SK-N-SH treated with all-trans-retinoic acid at 6 μM for 48 hours (cell line): ENCODE measurements at regions not wholly inside any gene's neighbourhood (a gene's known extent, or its start where the extent isn't known, plus 50 kb on each side); places are given as distances from the start of the nearest gene placed in this dataset.

Experiments
- ATAC-seq: fragments of 200-7000 bp; cut with Tn5 transposase; 3 replicates; pipeline ENCODE4 v1.9.1; 2020; ENCODE audit warnings: mild to moderate bottlenecking, moderate library complexity
- ARNTL ChIP-seq: fragments of 450-650 bp; formaldehyde crosslinking; IDR thresholded peaks from 2 replicates; pipeline ENCODE4 v1.5.0; 2020; ENCODE audit warnings: low read depth, mild to moderate bottlenecking, moderate library complexity, borderline replicate concordance
- BACH2 ChIP-seq: fragments of 250-450 bp; sonication (Bioruptor Pico); IDR thresholded peaks from 2 replicates; pipeline ENCODE4 v1.9.0; 2021; ENCODE audit warnings: mild to moderate bottlenecking, borderline replicate concordance
- CREB5 ChIP-seq: fragments of 250-450 bp; sonication (Bioruptor Pico); IDR thresholded peaks from 2 replicates; pipeline ENCODE4 v1.5.1; 2020; ENCODE audit warnings: low read depth, mild to moderate bottlenecking, moderate library complexity
- CSDC2 ChIP-seq: fragments of 250-450 bp; sonication (Bioruptor Pico); IDR thresholded peaks from 2 replicates; pipeline ENCODE4 v1.5.0; 2020; ENCODE audit warnings: mild to moderate bottlenecking, moderate library complexity
- CSRNP3 ChIP-seq: fragments of 250-450 bp; sonication (Bioruptor Pico); IDR thresholded peaks from 2 replicates; pipeline ENCODE4 v1.5.1; 2021; ENCODE audit warnings: mild to moderate bottlenecking, moderate library complexity
- ESRRG ChIP-seq: fragments of 250-450 bp; sonication (Bioruptor Pico); IDR thresholded peaks from 2 replicates; pipeline ENCODE4 v1.6.1; 2021; ENCODE audit warnings: mild to moderate bottlenecking
- GLIS3 ChIP-seq: fragments of 250-450 bp; sonication (Bioruptor Pico); IDR thresholded peaks from 2 replicates; pipeline ENCODE4 v1.5.0; 2020; ENCODE audit warnings: mild to moderate bottlenecking, moderate library complexity
- ISL1 ChIP-seq: fragments of 250-450 bp; sonication (Bioruptor Pico); IDR thresholded peaks from 2 replicates; pipeline ENCODE4 v2.1.2; 2022; ENCODE audit warnings: mild to moderate bottlenecking, moderate library complexity
- OSR1 ChIP-seq: fragments of 250-450 bp; sonication (Bioruptor Pico); IDR thresholded peaks from 2 replicates; pipeline ENCODE4 v1.8.0; 2022; ENCODE audit warnings: moderate library complexity, mild to moderate bottlenecking, inconsistent platforms
- PPARA ChIP-seq: fragments of 250-450 bp; sonication (Bioruptor Pico); IDR thresholded peaks from 2 replicates; pipeline ENCODE4 v1.5.0; 2020; ENCODE audit warnings: mild to moderate bottlenecking, borderline replicate concordance
- RARB ChIP-seq: fragments of 250-450 bp; sonication (Bioruptor Pico); IDR thresholded peaks from 2 replicates; pipeline ENCODE4 v1.8.0; 2021; ENCODE audit warnings: mild to moderate bottlenecking, moderate library complexity
- SNAI2 ChIP-seq: fragments of 250-450 bp; sonication (Bioruptor Pico); IDR thresholded peaks from 2 replicates; pipeline ENCODE4 v1.5.0; 2020; ENCODE audit warnings: mild to moderate bottlenecking, moderate library complexity
- TCF4 ChIP-seq: fragments of 250-450 bp; sonication (Bioruptor Pico); IDR thresholded peaks from 2 replicates; pipeline ENCODE4 v1.8.0; 2021; ENCODE audit warnings: mild to moderate bottlenecking, moderate library complexity, borderline replicate concordance
- TOX ChIP-seq: fragments of 250-450 bp; sonication (Bioruptor Pico); IDR thresholded peaks from 2 replicates; pipeline ENCODE4 v1.8.0; 2021; ENCODE audit warnings: mild to moderate bottlenecking, moderate library complexity, borderline replicate concordance
- TSHZ2 ChIP-seq: fragments of 250-450 bp; sonication (Bioruptor Pico); IDR thresholded peaks from 2 replicates; pipeline ENCODE4 v1.5.0; 2020; ENCODE audit warnings: mild to moderate bottlenecking, moderate library complexity
- ZC3H10 ChIP-seq: fragments of 250-450 bp; sonication (Bioruptor Pico); IDR thresholded peaks from 2 replicates; pipeline ENCODE4 v1.5.1; 2021; ENCODE audit warnings: mild to moderate bottlenecking, moderate library complexity
- ZFP3 ChIP-seq: fragments of 250-450 bp; sonication (Bioruptor Pico); IDR thresholded peaks from 2 replicates; pipeline ENCODE4 v1.5.0; 2020; ENCODE audit warnings: mild to moderate bottlenecking, moderate library complexity
- ZFP30 ChIP-seq: fragments of 450-650 bp; formaldehyde crosslinking; IDR thresholded peaks from 2 replicates; pipeline ENCODE4 v1.5.0; 2022; ENCODE audit warnings: mild to moderate bottlenecking, moderate library complexity
- ZNF565 ChIP-seq: fragments of 450-650 bp; formaldehyde crosslinking; conservative IDR thresholded peaks from 2 replicates; pipeline ENCODE4 v1.5.0; 2020; ENCODE audit warnings: low read depth, mild to moderate bottlenecking, moderate library complexity
- ZNF8 ChIP-seq: fragments of 450-650 bp; formaldehyde crosslinking; IDR thresholded peaks from 2 replicates; pipeline ENCODE4 v1.5.0; 2020; ENCODE audit warnings: mild to moderate bottlenecking, moderate library complexity
- TF ChIP-seq, protein P1 (sequence below): fragments of 250-450 bp; sonication (Bioruptor Pico); IDR thresholded peaks from 2 replicates; pipeline ENCODE4 v1.8.0; 2020; ENCODE audit warnings: mild to moderate bottlenecking, moderate library complexity, borderline replicate concordance

GRCh38 chr14:40232302-40232701 lies 800.1 kb upstream of the FBXO33 start:
- ATAC-seq, result no peak
- TF ChIP-seq RARB (CRISPR knock-in tag) (no peak), SNAI2 (CRISPR knock-in tag) (no peak), CSDC2 (CRISPR knock-in tag) (no peak), ZFP30 (no peak), PPARA (CRISPR knock-in tag) (no peak), ZNF565 (CRISPR knock-in tag) (no peak), TSHZ2 (CRISPR knock-in tag) (no peak)
- TF ChIP-seq, protein P1, sequence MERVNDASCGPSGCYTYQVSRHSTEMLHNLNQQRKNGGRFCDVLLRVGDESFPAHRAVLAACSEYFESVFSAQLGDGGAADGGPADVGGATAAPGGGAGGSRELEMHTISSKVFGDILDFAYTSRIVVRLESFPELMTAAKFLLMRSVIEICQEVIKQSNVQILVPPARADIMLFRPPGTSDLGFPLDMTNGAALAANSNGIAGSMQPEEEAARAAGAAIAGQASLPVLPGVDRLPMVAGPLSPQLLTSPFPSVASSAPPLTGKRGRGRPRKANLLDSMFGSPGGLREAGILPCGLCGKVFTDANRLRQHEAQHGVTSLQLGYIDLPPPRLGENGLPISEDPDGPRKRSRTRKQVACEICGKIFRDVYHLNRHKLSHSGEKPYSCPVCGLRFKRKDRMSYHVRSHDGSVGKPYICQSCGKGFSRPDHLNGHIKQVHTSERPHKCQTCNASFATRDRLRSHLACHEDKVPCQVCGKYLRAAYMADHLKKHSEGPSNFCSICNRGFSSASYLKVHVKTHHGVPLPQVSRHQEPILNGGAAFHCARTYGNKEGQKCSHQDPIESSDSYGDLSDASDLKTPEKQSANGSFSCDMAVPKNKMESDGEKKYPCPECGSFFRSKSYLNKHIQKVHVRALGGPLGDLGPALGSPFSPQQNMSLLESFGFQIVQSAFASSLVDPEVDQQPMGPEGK, result no peak
- TF ChIP-seq, all 23 proteins: peak for 0

GRCh38 chr14:40229676-40230075 lies 797.4 kb upstream of the FBXO33 start:
- ATAC-seq, result no peak
- TF ChIP-seq GLIS3, result no peak
- TF ChIP-seq CSDC2 (CRISPR knock-in tag), result no peak
- no peak for TF ChIP-seq BACH2 (CRISPR knock-in tag)
- TF ChIP-seq CSRNP3 (CRISPR knock-in tag), result no peak
- no peak for TF ChIP-seq RARB (CRISPR knock-in tag)
- TF ChIP-seq TCF4 (CRISPR knock-in tag), result no peak
- no peak for TF ChIP-seq TOX (CRISPR knock-in tag)
- no peak for TF ChIP-seq ZNF8 (CRISPR knock-in tag)
- TF ChIP-seq ESRRG (CRISPR knock-in tag), result no peak
- no peak for TF ChIP-seq ISL1 (CRISPR knock-in tag)
- TF ChIP-seq ZC3H10, result no peak
- TF ChIP-seq ZFP3, result no peak
- TF ChIP-seq ARNTL (CRISPR knock-in tag), result no peak
- no peak for TF ChIP-seq ZNF565 (CRISPR knock-in tag)
- TF ChIP-seq OSR1 (CRISPR knock-in tag), result no peak
- TF ChIP-seq, protein P1, result no peak
- TF ChIP-seq CREB5 (CRISPR knock-in tag), result no peak
- TF ChIP-seq SNAI2 (CRISPR knock-in tag), result no peak

- TF ChIP-seq ISL1 (CRISPR knock-in tag), result no peak
- no peak for TF ChIP-seq TSHZ2 (CRISPR knock-in tag)
- no peak for TF ChIP-seq ZNF565 (CRISPR knock-in tag)
- TF ChIP-seq, all 23 proteins: peak for 0
Measured at GRCh38 chr14:40222996-40223395, 790.8 kb upstream of the FBXO33 start.

More at GRCh38 chr14:40222996-40223395, 790.8 kb upstream of the FBXO33 start:
- ATAC-seq, result no peak
